Fibroblast of the aortic adventitia (primary cell): ENCODE measurements at regions not wholly inside any gene's neighbourhood (a gene's known extent, or its start where the extent isn't known, plus 50 kb on each side); places are given as distances from the start of the nearest gene placed in this dataset.

Source experiments
- DNase-seq: peaks from one replicate; pipeline ENCODE4 v3.0.0-alpha.2; 2010; ENCODE audit warnings: low read depth
- H3K4me3 ChIP-seq: 2 replicates; pipeline ENCODE4 v1.5.1; 2011; ENCODE audit warnings: low read depth, mild to moderate bottlenecking, control low read depth, low read length, moderate library complexity
- TF ChIP-seq, protein P1 (sequence below): IDR thresholded peaks from 2 replicates; pipeline ENCODE4 v1.5.1; 2011; ENCODE audit warnings: mild to moderate bottlenecking, low read length, control low read depth, inconsistent platforms; ENCODE audit not compliant: insufficient read depth

DNA sequence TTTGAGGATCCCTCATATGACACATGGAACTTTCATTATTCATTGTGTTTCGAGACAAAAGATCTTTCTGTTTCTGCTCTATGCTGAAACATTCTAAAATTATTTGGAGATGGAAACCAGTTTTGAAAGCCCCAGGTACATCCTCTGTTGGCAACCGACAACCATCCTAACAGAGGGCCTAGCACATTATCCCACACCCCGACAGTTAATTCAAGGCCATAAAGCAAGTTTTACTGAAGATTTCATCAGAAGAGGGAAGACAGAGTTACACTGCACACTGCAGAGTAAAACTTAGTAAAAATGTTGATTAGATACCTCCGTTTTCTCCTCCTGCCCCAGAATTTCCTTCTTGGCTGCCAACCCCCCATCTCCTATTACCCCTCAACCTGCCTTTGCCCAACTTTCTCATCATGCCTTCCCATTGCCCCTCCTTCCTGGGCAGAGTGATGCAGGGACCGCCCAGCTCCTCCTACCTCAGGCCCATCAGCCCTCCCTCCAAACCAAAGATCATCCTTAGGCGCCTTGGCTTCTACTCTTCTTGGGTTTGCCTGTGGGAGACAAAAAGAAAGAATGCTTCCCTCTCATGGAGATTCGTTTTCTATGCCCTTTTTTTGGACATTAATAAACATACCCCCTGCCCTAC, 52.9 kb upstream of the CITED4 start:
- no peak overlapping the region for H3K4me3 ChIP-seq
- no peak for DNase-seq
- TF ChIP-seq, protein P1, sequence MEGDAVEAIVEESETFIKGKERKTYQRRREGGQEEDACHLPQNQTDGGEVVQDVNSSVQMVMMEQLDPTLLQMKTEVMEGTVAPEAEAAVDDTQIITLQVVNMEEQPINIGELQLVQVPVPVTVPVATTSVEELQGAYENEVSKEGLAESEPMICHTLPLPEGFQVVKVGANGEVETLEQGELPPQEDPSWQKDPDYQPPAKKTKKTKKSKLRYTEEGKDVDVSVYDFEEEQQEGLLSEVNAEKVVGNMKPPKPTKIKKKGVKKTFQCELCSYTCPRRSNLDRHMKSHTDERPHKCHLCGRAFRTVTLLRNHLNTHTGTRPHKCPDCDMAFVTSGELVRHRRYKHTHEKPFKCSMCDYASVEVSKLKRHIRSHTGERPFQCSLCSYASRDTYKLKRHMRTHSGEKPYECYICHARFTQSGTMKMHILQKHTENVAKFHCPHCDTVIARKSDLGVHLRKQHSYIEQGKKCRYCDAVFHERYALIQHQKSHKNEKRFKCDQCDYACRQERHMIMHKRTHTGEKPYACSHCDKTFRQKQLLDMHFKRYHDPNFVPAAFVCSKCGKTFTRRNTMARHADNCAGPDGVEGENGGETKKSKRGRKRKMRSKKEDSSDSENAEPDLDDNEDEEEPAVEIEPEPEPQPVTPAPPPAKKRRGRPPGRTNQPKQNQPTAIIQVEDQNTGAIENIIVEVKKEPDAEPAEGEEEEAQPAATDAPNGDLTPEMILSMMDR: no peak

DNA sequence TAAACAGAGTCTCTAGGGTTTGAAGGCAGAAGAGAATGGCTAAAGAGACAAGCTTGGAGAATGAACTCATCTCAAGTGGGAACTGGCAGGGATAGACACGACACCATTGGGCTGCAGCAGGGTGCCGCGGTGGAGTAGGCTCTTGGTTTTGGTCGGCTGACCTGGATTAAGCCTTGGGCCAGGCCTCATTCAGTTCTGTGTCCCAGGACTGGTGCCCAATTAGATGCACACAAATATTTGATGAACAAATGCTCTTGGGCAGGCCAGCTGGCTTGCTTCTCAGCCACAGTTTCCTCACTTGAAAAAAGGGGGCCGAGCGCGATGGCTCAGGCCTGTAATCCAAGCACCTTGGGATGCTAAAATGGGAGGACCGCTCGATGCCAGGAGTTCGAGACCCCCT, 53.4 kb upstream of the CITED4 start:
- DNase-seq: no peak
- no peak overlapping the region for H3K4me3 ChIP-seq
- TF ChIP-seq, protein P1: no peak

DNA sequence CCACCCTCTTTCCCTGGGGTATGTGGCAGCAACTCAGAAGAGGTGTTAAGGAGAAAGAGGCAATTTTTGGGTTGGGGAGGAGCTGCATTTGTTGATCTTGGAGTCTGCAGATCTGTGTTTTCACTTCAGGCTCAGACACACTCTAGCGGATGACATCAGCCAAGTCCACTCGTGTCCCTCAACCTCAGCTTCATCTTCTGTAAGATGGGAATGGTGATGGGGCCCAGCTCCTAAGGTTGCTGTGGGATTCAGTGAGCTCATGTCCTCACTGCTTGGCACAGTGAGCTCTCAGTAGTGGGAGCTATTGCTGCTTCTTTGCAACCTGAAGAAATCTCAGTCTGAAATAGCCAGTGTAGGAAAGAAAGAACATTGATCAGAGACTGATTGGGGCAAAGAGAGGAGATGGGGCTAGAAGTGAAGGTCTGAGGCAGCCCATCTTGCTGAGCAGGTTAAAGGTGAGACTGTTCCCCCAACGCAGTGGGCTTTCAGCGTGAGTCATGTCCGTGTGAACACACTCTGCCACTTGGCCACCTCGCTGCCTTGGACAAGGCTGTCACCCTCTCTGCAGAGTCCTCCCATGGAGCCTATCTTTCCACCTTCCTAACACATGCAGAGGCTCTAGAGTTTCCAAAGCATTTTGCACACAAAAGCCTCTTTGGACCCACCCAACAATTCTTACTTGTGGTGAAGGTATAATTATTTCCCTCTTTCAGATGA, 56.0 kb upstream of the CITED4 start:
- TF ChIP-seq, protein P1: no peak
- DNase-seq: no peak
- H3K4me3 ChIP-seq: no peak overlapping the region

DNA sequence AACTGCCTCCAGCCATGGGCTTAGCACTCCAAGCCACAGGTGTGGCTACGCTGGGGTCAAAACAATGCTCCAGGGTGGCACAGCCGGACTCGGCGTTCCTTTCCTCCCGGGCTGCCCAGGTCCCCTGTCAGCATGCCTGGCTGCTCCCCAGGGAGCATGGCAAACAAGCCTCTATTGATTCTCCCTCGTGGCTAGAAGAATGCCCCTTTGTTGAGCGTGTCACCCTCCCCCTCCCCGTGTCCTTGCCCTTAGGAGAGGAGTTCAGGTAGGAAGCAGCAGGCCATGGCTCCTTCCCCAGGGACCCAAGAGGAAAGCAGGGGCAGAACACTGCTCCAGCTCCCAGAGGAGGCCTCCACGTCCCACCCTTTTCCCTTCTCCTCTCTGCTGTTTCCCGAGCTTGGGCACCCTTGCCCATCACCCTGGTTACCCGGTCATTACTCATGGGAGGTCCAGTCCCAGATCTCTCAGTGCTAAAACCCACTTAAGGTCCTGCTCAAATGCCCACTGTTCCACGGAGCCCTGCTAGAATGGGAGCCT, 57.4 kb upstream of the CITED4 start:
- DNase-seq: no peak
- H3K4me3 ChIP-seq: no peak overlapping the region
- TF ChIP-seq, protein P1: no peak

DNA sequence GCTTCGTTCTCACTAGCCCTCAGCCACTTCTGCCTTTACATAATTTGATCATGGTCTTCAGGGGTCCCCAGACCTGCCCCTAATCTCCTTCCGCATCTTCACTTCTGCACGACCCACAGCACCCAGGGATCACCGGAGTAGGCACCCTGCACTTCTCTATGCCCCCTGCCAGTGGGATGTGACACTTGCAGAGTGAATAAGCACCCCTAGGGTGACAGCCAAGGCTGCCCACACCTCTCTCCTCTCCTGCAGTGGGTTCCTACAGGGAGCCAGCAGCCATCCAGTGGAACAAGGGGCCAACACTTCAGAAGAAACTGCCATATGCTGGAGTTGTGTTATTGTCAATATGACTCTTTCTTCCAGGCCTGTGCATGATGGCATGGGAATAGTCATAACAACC, 58.0 kb upstream of the CTPS1 start:
- DNase-seq: no peak
- no peak overlapping the region for H3K4me3 ChIP-seq
- TF ChIP-seq, protein P1: no peak

DNA sequence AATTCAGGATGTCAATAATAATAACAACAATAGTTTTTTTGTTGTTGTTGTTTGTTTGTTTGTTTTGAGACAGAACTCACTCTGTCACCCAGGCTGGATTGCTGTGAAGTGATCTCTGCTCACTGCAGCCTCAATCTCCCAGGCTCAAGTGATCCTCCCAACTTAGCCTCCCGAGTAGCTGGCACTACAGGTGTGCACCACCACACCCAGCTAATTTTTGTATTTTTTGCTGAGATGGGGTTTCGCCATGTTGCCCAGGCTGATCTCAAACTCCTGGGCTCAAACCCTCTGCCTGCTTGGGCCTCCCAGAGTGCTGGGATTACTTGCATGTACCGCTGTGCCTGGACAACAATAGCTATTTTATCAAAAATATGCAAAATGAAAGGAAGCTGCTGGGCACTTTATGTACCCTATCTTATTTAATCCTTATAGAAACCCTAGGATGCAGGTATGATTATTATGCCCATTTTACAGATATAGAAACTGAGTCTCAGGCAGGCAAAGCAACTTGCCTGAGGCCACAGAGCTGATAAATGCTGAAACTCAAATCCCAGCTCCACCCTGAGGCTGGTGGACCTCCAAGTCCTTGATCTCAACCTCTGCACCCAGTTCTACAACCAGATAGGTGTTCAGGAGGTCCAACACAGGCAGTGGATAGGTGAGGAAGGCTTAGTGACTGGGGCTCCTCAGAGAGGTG, 57.4 kb upstream of the CTPS1 start:
- TF ChIP-seq, protein P1: no peak
- DNase-seq: no peak
- H3K4me3 ChIP-seq: no peak overlapping the region
